ENCODE measurements at regions not wholly inside any gene's neighbourhood (a gene's known extent, or its start where the extent isn't known, plus 50 kb on each side); places are given as distances from the start of the nearest gene placed in this dataset.

- TF ChIP-seq SP1 (IDR thresholded peaks at IDR 0.05) = no peak
- TF ChIP-seq SP1 (CRISPR knock-in tag; IDR thresholded peaks at IDR 0.05) = no peak
- no peak for TF ChIP-seq MTERF4 (CRISPR knock-in tag; IDR thresholded peaks at IDR 0.05)
- no peak for TF ChIP-seq CEBPG (CRISPR knock-in tag; IDR thresholded peaks at IDR 0.05)
- TF ChIP-seq NR2C2 (CRISPR knock-in tag; IDR thresholded peaks at IDR 0.05; ENCODE audit: borderline replicate concordance) = no peak
- no peak for TF ChIP-seq CTCF (CRISPR knock-in tag; IDR thresholded peaks at IDR 0.05)
- no peak for TF ChIP-seq ZNF724P (CRISPR knock-in tag; IDR thresholded peaks at IDR 0.05; ENCODE audit: borderline replicate concordance)
- TF ChIP-seq ZFX (CRISPR knock-in tag; IDR thresholded peaks at IDR 0.05; ENCODE audit: low read depth) = no peak
- TF ChIP-seq ZNF446 (CRISPR knock-in tag; IDR thresholded peaks at IDR 0.05) = no peak
- TF ChIP-seq PITX1 (CRISPR knock-in tag; IDR thresholded peaks at IDR 0.05) = no peak
- TF ChIP-seq EZH2 (conservative IDR thresholded peaks at IDR 0.05; ENCODE audit: low read depth, low read length) = no peak
- no peak for TF ChIP-seq KAT7 (CRISPR knock-in tag; IDR thresholded peaks at IDR 0.05; ENCODE audit: borderline replicate concordance)
- TF ChIP-seq ZNF318 (CRISPR knock-in tag; IDR thresholded peaks at IDR 0.05) = no peak
Observed at GRCh38 chr11:101255036-101255435, 125.4 kb upstream of the PGR start.

Measured in HepG2 (cell line).